Globus pallidus (tissue), 1 donor: ENCODE measurements at regions not wholly inside any gene's neighbourhood (a gene's known extent, or its start where the extent isn't known, plus 50 kb on each side); places are given as distances from the start of the nearest gene placed in this dataset.

ENCODE experiments used
- DNase-seq: peaks from one replicate; pipeline ENCODE4 v3.0.0-alpha.2; 2015; ENCODE audit warnings: low spot score

DNA sequence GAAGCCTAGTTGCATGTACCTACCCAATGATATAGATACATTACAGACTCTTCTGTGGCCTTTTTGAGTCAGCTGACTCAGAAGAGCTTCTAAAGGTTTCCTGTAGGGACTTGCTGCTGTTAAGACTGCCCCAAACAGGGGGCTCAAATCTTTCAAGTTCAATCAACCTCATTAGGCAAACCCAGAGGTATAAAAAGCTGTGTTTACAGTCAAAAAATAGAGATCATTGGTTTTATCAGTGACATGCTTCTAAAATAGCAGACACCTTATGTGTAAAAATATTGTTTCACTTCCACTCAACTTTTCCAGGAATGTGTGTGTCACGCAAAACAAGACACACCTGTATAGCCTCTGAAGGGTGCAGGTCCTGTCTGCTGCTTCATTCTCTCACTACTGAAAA lies 624.3 kb upstream of the FANCL start:
- no peak for DNase-seq

GRCh38 chr2:58862244-58862643 lies 621.1 kb upstream of the FANCL start:
- no peak for DNase-seq

DNA sequence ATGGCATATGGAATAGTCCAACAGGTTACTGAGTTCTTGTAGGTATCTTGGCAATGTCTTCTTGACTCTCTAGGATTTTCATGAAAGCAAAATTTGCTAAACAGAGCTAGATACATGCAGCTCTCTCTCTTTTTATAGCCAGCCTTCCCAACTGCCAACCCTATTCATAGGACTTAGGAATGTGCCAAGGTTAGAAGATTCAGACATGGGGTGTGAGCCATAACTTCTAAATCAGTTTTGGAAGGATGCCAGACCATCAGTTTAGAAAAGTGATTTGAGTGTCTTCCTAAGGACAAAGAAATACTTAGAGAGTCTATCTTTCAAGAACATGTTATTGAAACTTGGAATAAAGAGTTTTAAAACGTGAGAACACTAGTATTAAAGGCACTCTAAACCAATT lies 619.5 kb upstream of the FANCL start:
- DNase-seq: no peak

DNA sequence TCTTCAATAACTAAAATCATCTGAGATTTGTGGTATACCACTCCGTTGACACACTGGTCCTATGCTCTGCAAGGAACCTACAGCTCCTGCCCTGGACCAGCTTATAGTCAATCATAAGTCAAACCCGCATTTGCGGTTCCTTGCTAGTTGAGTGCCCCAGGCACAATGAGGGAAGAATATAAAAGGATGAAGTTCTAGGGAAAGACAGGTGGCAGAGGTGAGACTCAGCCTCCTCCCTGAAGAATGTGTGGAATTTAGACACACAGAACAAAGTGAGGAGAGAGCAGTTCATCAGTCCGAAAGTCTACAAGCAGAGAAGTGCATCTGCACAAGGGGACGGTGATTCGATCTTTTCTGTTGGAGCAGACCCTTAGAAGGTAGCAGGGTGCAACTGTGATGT lies 615.0 kb upstream of the FANCL start:
- no peak for DNase-seq

GRCh38 chr2:58853420-58853819 lies 612.3 kb upstream of the FANCL start:
- no peak for DNase-seq

GRCh38 chr2:58852905-58853304 lies 611.8 kb upstream of the FANCL start:
- no peak for DNase-seq

DNA sequence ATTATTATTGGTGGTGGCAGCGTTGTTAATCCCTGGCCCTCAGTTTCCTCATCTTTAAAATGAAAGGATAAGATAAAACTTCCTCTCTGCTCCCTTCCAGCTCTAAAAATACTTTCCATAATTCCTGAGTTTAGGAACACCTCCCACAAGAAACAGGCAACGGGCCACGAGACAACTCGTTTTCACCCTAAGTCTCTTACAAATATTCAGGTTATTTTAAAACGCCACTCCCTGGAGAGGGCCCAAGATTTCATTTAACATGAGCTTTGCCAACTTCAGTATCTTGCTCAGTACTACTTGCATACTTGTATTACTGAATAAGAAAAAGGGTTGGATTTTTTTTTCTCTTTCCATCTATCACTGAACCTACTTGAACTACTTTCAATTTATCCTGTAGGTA lies 611.1 kb upstream of the FANCL start:
- no peak for DNase-seq

DNA sequence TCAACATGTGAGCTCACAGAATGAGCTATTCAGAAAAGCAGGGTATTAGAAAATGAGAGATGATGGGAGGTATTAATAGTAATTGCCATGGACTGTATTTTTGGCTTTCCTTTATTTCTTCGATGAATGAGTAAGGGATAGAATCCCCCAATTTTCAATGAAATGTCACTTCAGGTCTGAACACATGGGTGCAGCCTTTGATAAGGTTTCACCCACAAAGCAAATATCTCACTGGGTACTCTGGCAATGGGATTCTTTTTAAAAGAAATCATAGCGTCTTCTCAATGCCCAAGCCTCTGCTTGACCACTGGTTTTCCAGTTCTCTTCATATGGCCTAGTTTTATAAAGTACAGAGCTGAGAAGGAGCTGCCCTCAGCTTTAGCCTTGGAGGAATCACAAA lies 610.5 kb upstream of the FANCL start:
- no peak for DNase-seq

- DNase-seq: no peak
These were observed 603.9 kb upstream of the FANCL start for GRCh38 chr2:58845011-58845410.

DNA sequence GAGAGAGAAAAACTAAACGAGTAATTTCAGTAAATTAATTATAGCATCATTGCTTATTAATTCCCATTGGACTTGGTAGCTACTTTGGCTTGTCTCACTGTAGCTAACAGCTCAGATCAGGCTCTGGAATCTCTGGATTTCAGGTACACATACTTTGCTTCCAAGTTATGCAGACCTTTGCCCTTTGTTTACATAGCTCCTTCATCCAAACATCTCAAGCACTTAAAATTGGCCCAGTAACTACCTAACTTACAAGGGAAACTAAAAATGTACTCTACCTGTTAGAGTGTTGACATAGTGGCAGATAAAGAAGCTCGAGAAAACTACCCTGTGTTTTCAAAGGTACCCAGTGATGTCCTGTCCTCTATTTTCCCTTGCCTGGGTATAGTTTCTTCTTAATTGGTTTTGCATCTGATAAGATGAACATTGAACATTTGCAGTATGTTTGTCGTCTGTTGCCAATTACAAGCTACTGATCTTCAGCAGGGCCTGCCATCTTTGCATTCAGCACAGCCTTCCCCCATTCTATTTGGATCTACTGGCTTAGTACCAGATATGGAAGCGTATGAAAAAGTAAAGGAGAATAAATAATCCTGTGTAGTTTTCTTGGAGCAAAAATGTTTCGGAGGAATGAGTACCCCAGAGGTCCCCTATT lies 601.5 kb upstream of the FANCL start:
- no peak for DNase-seq

- no peak for DNase-seq
These were observed 593.3 kb upstream of the FANCL start for GRCh38 chr2:58834404-58834803.

- DNase-seq: no peak
These were observed 585.7 kb upstream of the FANCL start for GRCh38 chr2:58826795-58827194.

GRCh38 chr2:58812771-58813344 lies 571.7 kb upstream of the FANCL start:
- no peak for DNase-seq

DNA sequence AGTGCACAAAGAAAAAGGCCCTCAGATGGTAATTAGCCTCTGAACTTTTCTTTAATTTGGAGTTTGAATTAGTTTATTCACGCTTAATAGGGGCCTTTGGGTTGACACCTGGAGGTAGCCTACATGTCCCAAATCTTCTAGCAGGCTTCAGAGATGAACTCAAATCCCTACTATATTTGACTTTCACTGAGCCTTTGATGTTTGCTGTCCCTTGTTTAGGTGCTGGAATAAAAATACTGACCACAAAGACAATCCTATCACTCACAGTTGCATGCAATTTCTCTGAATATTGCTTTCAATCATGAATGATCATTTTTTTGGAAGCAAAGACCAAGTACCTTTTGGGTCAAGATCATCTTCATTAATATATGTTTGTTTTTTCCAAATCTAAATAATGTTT lies 564.0 kb upstream of the FANCL start:
- DNase-seq: no peak

- no peak for DNase-seq
These were observed 562.1 kb upstream of the FANCL start for GRCh38 chr2:58803192-58803591.

GRCh38 chr2:58800881-58801280 lies 559.8 kb upstream of the FANCL start:
- DNase-seq: no peak

DNA sequence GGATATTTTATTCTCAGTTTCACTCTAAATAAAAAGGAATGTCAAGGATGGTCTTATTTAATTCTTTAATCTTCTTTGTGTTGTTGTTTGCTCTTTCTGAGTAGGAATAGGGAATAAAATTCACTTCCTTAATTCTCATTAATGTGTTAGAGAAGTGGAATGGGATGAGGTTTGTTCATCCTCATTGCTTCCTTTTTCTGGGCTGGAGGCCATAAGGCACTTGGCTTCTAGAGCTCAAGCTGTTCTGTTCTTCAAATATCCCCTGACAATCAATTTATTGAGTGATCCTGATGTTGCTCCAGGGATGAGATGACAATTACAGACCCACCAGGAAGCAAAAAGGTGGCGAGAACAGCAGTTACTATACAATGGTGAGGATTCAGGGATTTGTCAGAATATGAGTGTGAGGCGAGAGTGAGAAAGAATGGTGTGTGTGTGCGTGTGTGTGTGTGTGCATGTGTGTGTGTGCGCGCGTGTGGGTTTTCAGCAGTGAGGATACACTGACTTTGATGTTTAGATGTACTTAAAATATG lies 557.6 kb upstream of the FANCL start:
- DNase-seq: no peak

DNA sequence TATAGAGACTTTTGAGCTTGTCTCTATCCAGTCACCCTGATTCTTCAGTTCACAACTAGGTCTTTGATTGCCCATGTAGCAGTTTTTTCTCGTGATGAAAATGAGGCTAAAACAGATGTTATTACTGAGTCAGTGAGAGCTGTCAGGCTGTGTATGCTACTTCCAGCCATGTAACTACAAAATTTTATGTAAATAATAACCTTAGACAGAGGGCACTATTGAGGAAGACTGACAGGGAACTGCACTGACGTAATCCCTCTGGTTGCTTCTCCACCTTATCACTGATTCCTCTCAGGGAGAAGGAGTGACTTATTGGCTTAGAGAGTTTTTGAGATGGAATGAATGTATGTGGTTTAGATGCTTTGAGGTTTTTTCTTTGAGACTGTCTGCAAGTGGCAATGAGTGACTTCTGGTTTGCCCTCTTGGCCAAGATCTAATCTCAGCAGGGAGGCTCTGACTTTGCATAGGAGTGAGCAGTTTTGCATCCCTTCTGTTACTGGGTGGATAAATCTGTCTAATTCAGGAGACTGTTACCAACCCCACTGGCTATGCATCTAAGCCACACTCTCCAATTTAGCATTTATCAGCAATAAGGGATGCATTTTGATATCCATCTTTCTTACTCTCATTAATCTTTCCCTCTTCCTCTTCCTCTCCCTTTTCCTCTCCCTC lies 555.2 kb upstream of the FANCL start:
- DNase-seq: no peak

DNA sequence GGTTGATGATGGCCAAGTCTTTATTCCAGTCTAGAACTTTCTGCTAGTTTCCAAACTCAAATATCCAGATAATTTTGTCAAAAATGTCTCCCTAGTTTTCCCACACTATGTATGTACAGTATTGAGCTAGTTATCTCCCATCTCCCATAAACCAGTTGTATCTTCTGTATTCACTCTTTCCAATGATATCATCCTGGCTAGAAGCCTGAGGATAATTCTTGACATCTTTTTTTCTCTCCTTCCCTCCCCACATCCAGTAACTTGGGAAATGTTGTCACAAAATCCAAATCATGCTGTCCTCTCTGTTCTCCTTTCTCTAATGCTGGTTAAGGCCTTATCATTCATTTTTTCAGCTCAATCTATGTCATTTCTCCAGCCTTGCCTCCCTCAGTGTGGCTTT lies 553.8 kb upstream of the FANCL start:
- DNase-seq: no peak

DNA sequence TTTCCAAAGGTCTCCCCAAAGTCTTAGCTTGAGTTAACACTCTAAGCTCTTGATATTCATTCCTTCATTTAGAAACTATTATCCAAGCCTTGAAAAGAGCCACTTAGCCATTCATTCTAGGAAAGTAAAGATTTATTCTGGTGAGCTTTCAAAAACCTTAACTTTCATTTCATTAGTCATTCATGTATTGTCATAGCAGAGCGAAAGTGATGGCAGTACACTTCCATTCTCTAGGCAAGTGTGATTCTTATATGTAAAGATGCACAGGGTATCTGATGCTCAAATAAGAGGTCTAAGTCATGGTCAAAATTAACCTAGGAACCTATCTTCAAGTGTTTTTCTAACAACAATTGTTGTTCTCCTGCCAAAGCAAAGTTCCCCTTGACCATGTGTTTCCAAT lies 553.0 kb upstream of the FANCL start:
- no peak for DNase-seq

GRCh38 chr2:58788402-58788801 lies 547.3 kb upstream of the FANCL start:
- no peak for DNase-seq

- no peak for DNase-seq
These were observed 529.7 kb upstream of the FANCL start for GRCh38 chr2:58770846-58771245.

- no peak for DNase-seq
These were observed 528.7 kb upstream of the FANCL start for GRCh38 chr2:58769864-58770234.
